ENCODE measurements at regions not wholly inside any gene's neighbourhood (a gene's known extent, or its start where the extent isn't known, plus 50 kb on each side); places are given as distances from the start of the nearest gene placed in this dataset.
"Not testable (repeated sequence)": the region's sequence is repeated elsewhere in the genome, so short reads cannot be mapped to it uniquely, and the experiment has no call there.

- H3K4me1 ChIP-seq (ENCODE audit: control insufficient read depth in 1 of 2, low read depth in 2 of 2); H3K9me3 ChIP-seq; DNase-seq (ENCODE audit: low spot score); H3K4me3 ChIP-seq; H3K27ac ChIP-seq; H3K27me3 ChIP-seq (replicated peaks; ENCODE audit: insufficient read depth); H3K36me3 ChIP-seq; ATAC-seq (ENCODE audit: insufficient number of reproducible peaks, low FRiP score, low read depth): not testable (repeated sequence)
These were observed 130.3 kb upstream of the PLGLB1 start for GRCh38 chr2:87151835-87152493.

- H3K36me3 ChIP-seq; ATAC-seq (ENCODE audit: insufficient number of reproducible peaks, low FRiP score, low read depth): not testable (repeated sequence)
These were observed 152.8 kb upstream of the PLGLB1 start for GRCh38 chr2:87174454-87174853.

GRCh38 chr2:87183373-87183772 lies 161.7 kb upstream of the PLGLB1 start:
- H3K4me1 ChIP-seq (ENCODE audit: control insufficient read depth in 1 of 2, low read depth in 2 of 2); DNase-seq (ENCODE audit: low spot score); H3K4me3 ChIP-seq; H3K36me3 ChIP-seq; H3K27ac ChIP-seq; ATAC-seq (ENCODE audit: insufficient number of reproducible peaks, low FRiP score, low read depth); H3K27me3 ChIP-seq (replicated peaks; ENCODE audit: insufficient read depth); H3K9me3 ChIP-seq: not testable (repeated sequence)

More at GRCh38 chr2:87174454-87174853, 152.8 kb upstream of the PLGLB1 start:
- not testable (repeated sequence) for H3K27me3 ChIP-seq (replicated peaks; ENCODE audit: insufficient read depth); H3K4me3 ChIP-seq; H3K9me3 ChIP-seq; DNase-seq (ENCODE audit: low spot score); H3K27ac ChIP-seq; H3K4me1 ChIP-seq (ENCODE audit: control insufficient read depth in 1 of 2, low read depth in 2 of 2)

GRCh38 chr2:87184260-87184659 lies 162.6 kb upstream of the PLGLB1 start:
- not testable (repeated sequence) for H3K4me1 ChIP-seq (ENCODE audit: control insufficient read depth in 1 of 2, low read depth in 2 of 2); H3K4me3 ChIP-seq; H3K36me3 ChIP-seq; DNase-seq (ENCODE audit: low spot score); H3K27me3 ChIP-seq (replicated peaks; ENCODE audit: insufficient read depth); ATAC-seq (ENCODE audit: insufficient number of reproducible peaks, low FRiP score, low read depth); H3K9me3 ChIP-seq; H3K27ac ChIP-seq

- not testable (repeated sequence) for H3K4me3 ChIP-seq; H3K9me3 ChIP-seq; DNase-seq (ENCODE audit: low spot score); H3K36me3 ChIP-seq; H3K27ac ChIP-seq; H3K4me1 ChIP-seq (ENCODE audit: control insufficient read depth in 1 of 2, low read depth in 2 of 2); H3K27me3 ChIP-seq (replicated peaks; ENCODE audit: insufficient read depth); ATAC-seq (ENCODE audit: insufficient number of reproducible peaks, low FRiP score, low read depth)
These were observed 167.6 kb upstream of the PLGLB1 start for GRCh38 chr2:87189214-87189613.

GRCh38 chr2:87193336-87193735 lies 171.7 kb upstream of the PLGLB1 start:
- not testable (repeated sequence) for ATAC-seq (ENCODE audit: insufficient number of reproducible peaks, low FRiP score, low read depth); H3K9me3 ChIP-seq; H3K4me3 ChIP-seq; H3K4me1 ChIP-seq (ENCODE audit: control insufficient read depth in 1 of 2, low read depth in 2 of 2); H3K36me3 ChIP-seq; H3K27me3 ChIP-seq (replicated peaks; ENCODE audit: insufficient read depth); H3K27ac ChIP-seq; DNase-seq (ENCODE audit: low spot score)

- H3K4me3 ChIP-seq; H3K9me3 ChIP-seq; H3K27me3 ChIP-seq (replicated peaks; ENCODE audit: insufficient read depth); ATAC-seq (ENCODE audit: insufficient number of reproducible peaks, low FRiP score, low read depth); H3K27ac ChIP-seq; H3K4me1 ChIP-seq (ENCODE audit: control insufficient read depth in 1 of 2, low read depth in 2 of 2); H3K36me3 ChIP-seq; DNase-seq (ENCODE audit: low spot score): not testable (repeated sequence)
These were observed 172.8 kb upstream of the PLGLB1 start for GRCh38 chr2:87194254-87194999.

- H3K4me3 ChIP-seq; H3K27ac ChIP-seq; DNase-seq (ENCODE audit: low spot score); H3K9me3 ChIP-seq; ATAC-seq (ENCODE audit: insufficient number of reproducible peaks, low FRiP score, low read depth); H3K27me3 ChIP-seq (replicated peaks; ENCODE audit: insufficient read depth); H3K36me3 ChIP-seq; H3K4me1 ChIP-seq (ENCODE audit: control insufficient read depth in 1 of 2, low read depth in 2 of 2): not testable (repeated sequence)
These were observed 175.2 kb upstream of the PLGLB1 start for GRCh38 chr2:87196720-87197388.

GRCh38 chr2:87198422-87198821 lies 176.8 kb upstream of the PLGLB1 start:
- not testable (repeated sequence) for ATAC-seq (ENCODE audit: insufficient number of reproducible peaks, low FRiP score, low read depth)

GRCh38 chr2:87199228-87199627 lies 177.6 kb upstream of the PLGLB1 start:
- H3K9me3 ChIP-seq; H3K27me3 ChIP-seq (replicated peaks; ENCODE audit: insufficient read depth); H3K27ac ChIP-seq; H3K4me1 ChIP-seq (ENCODE audit: control insufficient read depth in 1 of 2, low read depth in 2 of 2); ATAC-seq (ENCODE audit: insufficient number of reproducible peaks, low FRiP score, low read depth); H3K36me3 ChIP-seq; H3K4me3 ChIP-seq; DNase-seq (ENCODE audit: low spot score): not testable (repeated sequence)

More at GRCh38 chr2:87198422-87198821, 176.8 kb upstream of the PLGLB1 start:
- not testable (repeated sequence) for H3K27ac ChIP-seq; H3K27me3 ChIP-seq (replicated peaks; ENCODE audit: insufficient read depth); DNase-seq (ENCODE audit: low spot score); H3K36me3 ChIP-seq; H3K4me1 ChIP-seq (ENCODE audit: control insufficient read depth in 1 of 2, low read depth in 2 of 2); H3K4me3 ChIP-seq; H3K9me3 ChIP-seq

GRCh38 chr2:87204569-87205147 lies 183.0 kb upstream of the PLGLB1 start:
- H3K36me3 ChIP-seq; H3K4me3 ChIP-seq; ATAC-seq (ENCODE audit: insufficient number of reproducible peaks, low FRiP score, low read depth); DNase-seq (ENCODE audit: low spot score); H3K27ac ChIP-seq; H3K27me3 ChIP-seq (replicated peaks; ENCODE audit: insufficient read depth); H3K9me3 ChIP-seq; H3K4me1 ChIP-seq (ENCODE audit: control insufficient read depth in 1 of 2, low read depth in 2 of 2): not testable (repeated sequence)

- H3K27ac ChIP-seq; H3K27me3 ChIP-seq (replicated peaks; ENCODE audit: insufficient read depth); H3K9me3 ChIP-seq; H3K4me3 ChIP-seq; ATAC-seq (ENCODE audit: insufficient number of reproducible peaks, low FRiP score, low read depth); DNase-seq (ENCODE audit: low spot score); H3K36me3 ChIP-seq; H3K4me1 ChIP-seq (ENCODE audit: control insufficient read depth in 1 of 2, low read depth in 2 of 2): not testable (repeated sequence)
These were observed 191.3 kb upstream of the PLGLB1 start for GRCh38 chr2:87212938-87213337.

Data from thoracic aorta (tissue), 2 donors.